OCI-LY1 (cell line): ENCODE measurements at regions not wholly inside any gene's neighbourhood (a gene's known extent, or its start where the extent isn't known, plus 50 kb on each side); places are given as distances from the start of the nearest gene placed in this dataset.

Source experiments
- H2AFZ ChIP-seq: fragments of 200-600 bp; sonication (generic), shearing (Covaris generic); 2 replicates; pipeline ENCODE4 v1.6.0; 2014; ENCODE audit warnings: antibody characterized with exemption, mild to moderate bottlenecking, low read length
- H3F3A ChIP-seq: fragments of 200-600 bp; sonication (generic), shearing (Covaris generic); 2 replicates; pipeline ENCODE4 v1.6.0; 2014; ENCODE audit warnings: mild to moderate bottlenecking, antibody characterized with exemption, low read length, moderate library complexity; ENCODE audit not compliant: insufficient read depth
- H3K27ac ChIP-seq: fragments of 200-600 bp; sonication (generic); 2 replicates; pipeline ENCODE4 v1.5.1; 2014; ENCODE audit warnings: low read length, mixed run types, mild to moderate bottlenecking, low read depth; ENCODE audit not compliant: poor library complexity, severe bottlenecking
- H3K27me3 ChIP-seq: fragments of 200-600 bp; sonication (generic); 2 replicates; pipeline ENCODE4 v1.6.0; 2014; ENCODE audit warnings: antibody characterized with exemption, mild to moderate bottlenecking, low read length, moderate library complexity; ENCODE audit not compliant: insufficient read depth
- H3K36me3 ChIP-seq: fragments of 200-600 bp; sonication (generic); 2 replicates; pipeline ENCODE4 v1.6.1; 2014; ENCODE audit warnings: mild to moderate bottlenecking, antibody characterized with exemption, low read length, moderate library complexity, mixed read lengths; ENCODE audit not compliant: insufficient read depth
- H3K4me1 ChIP-seq: fragments of 200-600 bp; sonication (generic); 2 replicates; pipeline ENCODE4 v1.5.1; 2014; ENCODE audit warnings: mild to moderate bottlenecking, low read length, moderate library complexity; ENCODE audit not compliant: insufficient read depth, severe bottlenecking
- H3K4me2 ChIP-seq: fragments of 200-600 bp; sonication (generic), shearing (Covaris generic); 2 replicates; pipeline ENCODE4 v1.6.1; 2014; ENCODE audit warnings: low read length
- H3K4me3 ChIP-seq: fragments of 200-600 bp; sonication (generic); 2 replicates; pipeline ENCODE4 v1.5.1; 2014; ENCODE audit warnings: low read length, low read depth, mild to moderate bottlenecking, mixed read lengths; ENCODE audit not compliant: poor library complexity, severe bottlenecking
- H3K79me2 ChIP-seq: fragments of 200-600 bp; shearing (Covaris generic); 2 replicates; pipeline ENCODE4 v1.6.1; 2016; ENCODE audit warnings: mixed run types, low read length, mixed read lengths; ENCODE audit not compliant: insufficient read depth
- H3K9ac ChIP-seq: fragments of 200-600 bp; sonication (generic), shearing (Covaris generic); 2 replicates; pipeline ENCODE4 v1.6.1; 2014; ENCODE audit warnings: mild to moderate bottlenecking, low read length, mixed read lengths
- H3K9me2 ChIP-seq: fragments of 200-600 bp; sonication (generic), shearing (Covaris generic); 2 replicates; pipeline ENCODE4 v1.6.1; 2014; ENCODE audit warnings: low read depth, mild to moderate bottlenecking, low read length, mixed read lengths
- H3K9me3 ChIP-seq: fragments of 200-600 bp; shearing (Covaris generic); 2 replicates; pipeline ENCODE4 v1.6.1; 2014; ENCODE audit warnings: low read length, mixed read lengths
- H4K20me1 ChIP-seq: fragments of 200-600 bp; sonication (generic), shearing (Covaris generic); 2 replicates; pipeline ENCODE4 v1.6.0; 2016; ENCODE audit warnings: mild to moderate bottlenecking, low read length; ENCODE audit not compliant: insufficient read depth
- EZH2 ChIP-seq: fragments of 200-600 bp; sonication (generic), shearing (Covaris generic); IDR thresholded peaks from 2 replicates; pipeline ENCODE4 v1.8.0; 2017; ENCODE audit warnings: borderline replicate concordance, mixed run types, mild to moderate bottlenecking, antibody characterized with exemption, low read length, moderate library complexity, mixed read lengths
- TF ChIP-seq, protein P1 (sequence below): fragments of 200-600 bp; sonication (generic), shearing (Covaris generic); IDR thresholded peaks from 2 replicates; pipeline ENCODE4 v1.5.1; 2017; ENCODE audit warnings: mild to moderate bottlenecking, antibody characterized with exemption, low read length, moderate library complexity, mixed read lengths

DNA sequence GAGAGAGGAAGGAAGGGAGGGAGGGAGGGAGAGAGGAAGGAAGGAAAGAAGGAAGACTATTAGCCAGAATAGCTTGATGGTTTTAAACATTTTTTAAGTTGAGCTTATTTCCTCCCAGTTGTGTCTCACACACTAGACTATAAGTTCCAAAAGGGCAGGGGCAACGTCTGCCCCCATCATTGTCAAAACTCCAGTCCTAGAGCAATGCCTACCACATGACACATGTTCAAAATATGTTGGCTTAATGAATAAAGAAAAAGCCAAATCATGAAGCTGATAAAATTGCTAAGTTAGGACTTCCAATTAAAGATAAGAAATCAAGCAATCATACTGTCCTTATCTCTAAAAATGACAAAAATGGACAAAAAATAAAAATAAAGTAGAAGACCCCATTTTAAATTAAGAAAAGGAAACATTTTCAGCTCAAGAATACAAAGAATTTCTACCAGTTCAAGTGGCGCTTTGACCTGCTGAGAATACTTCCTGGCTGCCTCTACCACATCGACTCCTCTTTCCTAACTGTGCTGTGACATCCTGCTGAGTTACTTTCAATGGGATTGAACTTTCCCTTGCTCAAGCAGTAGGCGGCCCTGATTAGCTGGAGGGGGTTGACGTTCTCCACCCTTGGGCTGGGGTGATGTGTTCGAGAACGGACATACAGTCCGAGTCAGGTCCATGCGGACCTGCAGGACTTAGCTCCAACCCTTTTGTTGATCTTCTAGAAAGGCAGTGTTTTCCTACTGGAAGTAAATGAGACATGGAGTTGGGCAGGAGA, 283.9 kb upstream of the FOXQ1 start:
- Histone ChIP-seq H3F3A (no peaks in the 10 kb centered on the region), H3K4me2 (no peak overlapping the region), H4K20me1 (no peaks in the 10 kb centered on the region), H3K27ac (no peak overlapping the region), H3K36me3 (no peaks in the 10 kb centered on the region), H2AFZ (no peak overlapping the region), H3K9ac (no peak overlapping the region), H3K27me3 (no peaks in the 10 kb centered on the region), H3K9me2 (no peaks in the 10 kb centered on the region), H3K9me3 (no peaks in the 10 kb centered on the region), H3K79me2 (no peaks in the 10 kb centered on the region), H3K4me3 (no peak overlapping the region), H3K4me1 (no peaks in the 10 kb centered on the region)
- TF ChIP-seq, protein P1, sequence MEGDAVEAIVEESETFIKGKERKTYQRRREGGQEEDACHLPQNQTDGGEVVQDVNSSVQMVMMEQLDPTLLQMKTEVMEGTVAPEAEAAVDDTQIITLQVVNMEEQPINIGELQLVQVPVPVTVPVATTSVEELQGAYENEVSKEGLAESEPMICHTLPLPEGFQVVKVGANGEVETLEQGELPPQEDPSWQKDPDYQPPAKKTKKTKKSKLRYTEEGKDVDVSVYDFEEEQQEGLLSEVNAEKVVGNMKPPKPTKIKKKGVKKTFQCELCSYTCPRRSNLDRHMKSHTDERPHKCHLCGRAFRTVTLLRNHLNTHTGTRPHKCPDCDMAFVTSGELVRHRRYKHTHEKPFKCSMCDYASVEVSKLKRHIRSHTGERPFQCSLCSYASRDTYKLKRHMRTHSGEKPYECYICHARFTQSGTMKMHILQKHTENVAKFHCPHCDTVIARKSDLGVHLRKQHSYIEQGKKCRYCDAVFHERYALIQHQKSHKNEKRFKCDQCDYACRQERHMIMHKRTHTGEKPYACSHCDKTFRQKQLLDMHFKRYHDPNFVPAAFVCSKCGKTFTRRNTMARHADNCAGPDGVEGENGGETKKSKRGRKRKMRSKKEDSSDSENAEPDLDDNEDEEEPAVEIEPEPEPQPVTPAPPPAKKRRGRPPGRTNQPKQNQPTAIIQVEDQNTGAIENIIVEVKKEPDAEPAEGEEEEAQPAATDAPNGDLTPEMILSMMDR = no peak
- no peak for TF ChIP-seq EZH2

DNA sequence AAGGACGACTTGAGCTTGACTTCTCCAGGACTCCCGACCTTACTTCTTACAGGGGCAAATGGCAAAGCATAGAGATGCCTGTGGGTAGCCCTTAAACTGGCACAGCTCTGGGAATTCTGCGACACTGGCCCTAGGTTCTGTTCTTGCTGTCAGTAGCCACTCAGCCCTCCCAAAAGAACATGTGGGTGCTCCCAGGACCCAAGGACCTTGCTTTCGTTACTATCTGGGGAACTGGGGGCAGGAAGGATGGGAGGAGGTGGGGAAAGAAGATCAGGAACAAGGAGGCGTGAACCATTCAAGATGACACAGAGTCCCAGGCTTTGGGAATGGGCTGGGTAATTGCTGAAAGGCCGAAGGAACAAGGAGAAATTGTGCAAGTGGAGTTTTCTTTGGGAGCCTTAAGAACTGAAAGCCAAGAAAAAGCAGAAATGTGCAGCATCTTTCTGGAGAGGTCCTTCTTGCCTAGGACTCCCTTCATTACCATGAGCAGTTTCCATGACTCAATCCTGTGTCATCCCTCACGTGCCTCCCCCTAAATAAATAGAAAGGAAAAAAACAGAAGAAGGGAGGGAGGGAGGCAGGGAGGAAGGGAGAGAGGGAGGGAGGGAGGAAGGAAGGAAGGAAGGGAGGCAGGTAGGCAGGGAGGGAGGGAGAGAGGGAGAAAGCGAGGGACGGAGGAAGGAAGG, 284.6 kb upstream of the FOXQ1 start:
- no peak overlapping the region for H3K27ac ChIP-seq
- no peak overlapping the region for H3K9ac ChIP-seq
- H3K9me2 ChIP-seq = no peaks in the 10 kb centered on the region
- TF ChIP-seq EZH2 = no peak
- TF ChIP-seq, protein P1 = no peak
- H3K4me3 ChIP-seq = no peak overlapping the region
- H3K36me3 ChIP-seq = no peaks in the 10 kb centered on the region
- H2AFZ ChIP-seq = no peak overlapping the region
- H3K79me2 ChIP-seq = no peaks in the 10 kb centered on the region
- H4K20me1 ChIP-seq = no peaks in the 10 kb centered on the region
- no peaks in the 10 kb centered on the region for H3K4me1 ChIP-seq
- H3F3A ChIP-seq = no peaks in the 10 kb centered on the region
- H3K27me3 ChIP-seq = no peaks in the 10 kb centered on the region
- no peak overlapping the region for H3K4me2 ChIP-seq
- H3K9me3 ChIP-seq = no peaks in the 10 kb centered on the region

DNA sequence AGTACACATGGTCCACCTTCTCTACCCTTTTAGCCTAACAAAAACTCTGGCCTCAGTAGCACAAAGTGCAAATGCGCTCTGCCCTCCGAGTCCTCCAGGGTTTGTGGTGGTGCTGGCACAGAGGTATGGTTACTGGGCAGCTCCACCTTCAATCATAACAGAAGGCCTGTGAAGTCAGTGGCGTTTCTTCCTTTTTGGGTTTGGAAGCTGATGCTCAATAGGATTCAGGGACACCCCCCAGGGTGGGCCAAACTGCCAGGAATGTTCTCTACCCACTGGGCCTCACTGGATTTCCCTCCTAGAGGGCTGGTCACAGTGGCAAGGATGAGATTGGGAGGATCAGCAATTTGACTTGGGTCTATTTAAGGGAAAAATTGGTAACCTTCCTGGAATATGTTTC, 286.1 kb upstream of the FOXQ1 start:
- Histone ChIP-seq H3K27me3 (no peaks in the 10 kb centered on the region), H3K4me3 (no peak overlapping the region)

More for the DNA sequence above, 286.1 kb upstream of the FOXQ1 start:
- no peak overlapping the region for H2AFZ ChIP-seq
- no peaks in the 10 kb centered on the region for H3K9me2 ChIP-seq
- H3K79me2 ChIP-seq = no peaks in the 10 kb centered on the region
- H3K9ac ChIP-seq = no peak overlapping the region
- no peaks in the 10 kb centered on the region for H3K4me1 ChIP-seq
- no peaks in the 10 kb centered on the region for H3F3A ChIP-seq
- H4K20me1 ChIP-seq = no peaks in the 10 kb centered on the region
- no peaks in the 10 kb centered on the region for H3K36me3 ChIP-seq
- no peaks in the 10 kb centered on the region for H3K9me3 ChIP-seq
- no peak overlapping the region for H3K4me2 ChIP-seq
- TF ChIP-seq, protein P1 = no peak
- no peak for TF ChIP-seq EZH2
- H3K27ac ChIP-seq = no peak overlapping the region
